SK-N-SH treated with all-trans-retinoic acid at 6 μM for 48 hours (cell line): ENCODE measurements at regions not wholly inside any gene's neighbourhood (a gene's known extent, or its start where the extent isn't known, plus 50 kb on each side); places are given as distances from the start of the nearest gene placed in this dataset.

Experiments used
- ATAC-seq: fragments of 200-7000 bp; cut with Tn5 transposase; 3 replicates; pipeline ENCODE4 v1.9.1; 2020; ENCODE audit warnings: mild to moderate bottlenecking, moderate library complexity
- ARNTL ChIP-seq: fragments of 450-650 bp; formaldehyde crosslinking; IDR thresholded peaks from 2 replicates; pipeline ENCODE4 v1.5.0; 2020; ENCODE audit warnings: low read depth, mild to moderate bottlenecking, moderate library complexity, borderline replicate concordance
- BACH2 ChIP-seq: fragments of 250-450 bp; sonication (Bioruptor Pico); IDR thresholded peaks from 2 replicates; pipeline ENCODE4 v1.9.0; 2021; ENCODE audit warnings: mild to moderate bottlenecking, borderline replicate concordance
- CREB5 ChIP-seq: fragments of 250-450 bp; sonication (Bioruptor Pico); IDR thresholded peaks from 2 replicates; pipeline ENCODE4 v1.5.1; 2020; ENCODE audit warnings: low read depth, mild to moderate bottlenecking, moderate library complexity
- CSDC2 ChIP-seq: fragments of 250-450 bp; sonication (Bioruptor Pico); IDR thresholded peaks from 2 replicates; pipeline ENCODE4 v1.5.0; 2020; ENCODE audit warnings: mild to moderate bottlenecking, moderate library complexity
- CSRNP3 ChIP-seq: fragments of 250-450 bp; sonication (Bioruptor Pico); IDR thresholded peaks from 2 replicates; pipeline ENCODE4 v1.5.1; 2021; ENCODE audit warnings: mild to moderate bottlenecking, moderate library complexity
- ESRRG ChIP-seq: fragments of 250-450 bp; sonication (Bioruptor Pico); IDR thresholded peaks from 2 replicates; pipeline ENCODE4 v1.6.1; 2021; ENCODE audit warnings: mild to moderate bottlenecking
- GLIS3 ChIP-seq: fragments of 250-450 bp; sonication (Bioruptor Pico); IDR thresholded peaks from 2 replicates; pipeline ENCODE4 v1.5.0; 2020; ENCODE audit warnings: mild to moderate bottlenecking, moderate library complexity
- ISL1 ChIP-seq: fragments of 250-450 bp; sonication (Bioruptor Pico); IDR thresholded peaks from 2 replicates; pipeline ENCODE4 v2.1.2; 2022; ENCODE audit warnings: mild to moderate bottlenecking, moderate library complexity
- OSR1 ChIP-seq: fragments of 250-450 bp; sonication (Bioruptor Pico); IDR thresholded peaks from 2 replicates; pipeline ENCODE4 v1.8.0; 2022; ENCODE audit warnings: moderate library complexity, mild to moderate bottlenecking, inconsistent platforms
- PATZ1 ChIP-seq: fragments of 250-450 bp; sonication (Bioruptor Pico); IDR thresholded peaks from 2 replicates; pipeline ENCODE4 v1.8.0; 2020; ENCODE audit warnings: mild to moderate bottlenecking, moderate library complexity, borderline replicate concordance
- POU6F1 ChIP-seq: fragments of 250-450 bp; sonication (Bioruptor Pico); IDR thresholded peaks from 2 replicates; pipeline ENCODE4 v1.8.0; 2021; ENCODE audit warnings: low read depth, mild to moderate bottlenecking, moderate library complexity, borderline replicate concordance
- PPARA ChIP-seq: fragments of 250-450 bp; sonication (Bioruptor Pico); IDR thresholded peaks from 2 replicates; pipeline ENCODE4 v1.5.0; 2020; ENCODE audit warnings: mild to moderate bottlenecking, borderline replicate concordance
- RARB ChIP-seq: fragments of 250-450 bp; sonication (Bioruptor Pico); IDR thresholded peaks from 2 replicates; pipeline ENCODE4 v1.8.0; 2021; ENCODE audit warnings: mild to moderate bottlenecking, moderate library complexity
- SNAI2 ChIP-seq: fragments of 250-450 bp; sonication (Bioruptor Pico); IDR thresholded peaks from 2 replicates; pipeline ENCODE4 v1.5.0; 2020; ENCODE audit warnings: mild to moderate bottlenecking, moderate library complexity
- TCF4 ChIP-seq: fragments of 250-450 bp; sonication (Bioruptor Pico); IDR thresholded peaks from 2 replicates; pipeline ENCODE4 v1.8.0; 2021; ENCODE audit warnings: mild to moderate bottlenecking, moderate library complexity, borderline replicate concordance
- TOX ChIP-seq: fragments of 250-450 bp; sonication (Bioruptor Pico); IDR thresholded peaks from 2 replicates; pipeline ENCODE4 v1.8.0; 2021; ENCODE audit warnings: mild to moderate bottlenecking, moderate library complexity, borderline replicate concordance
- ZC3H10 ChIP-seq: fragments of 250-450 bp; sonication (Bioruptor Pico); IDR thresholded peaks from 2 replicates; pipeline ENCODE4 v1.5.1; 2021; ENCODE audit warnings: mild to moderate bottlenecking, moderate library complexity
- ZFP3 ChIP-seq: fragments of 250-450 bp; sonication (Bioruptor Pico); IDR thresholded peaks from 2 replicates; pipeline ENCODE4 v1.5.0; 2020; ENCODE audit warnings: mild to moderate bottlenecking, moderate library complexity
- ZNF565 ChIP-seq: fragments of 450-650 bp; formaldehyde crosslinking; conservative IDR thresholded peaks from 2 replicates; pipeline ENCODE4 v1.5.0; 2020; ENCODE audit warnings: low read depth, mild to moderate bottlenecking, moderate library complexity
- ZNF70 ChIP-seq: fragments of 450-650 bp; formaldehyde crosslinking; IDR thresholded peaks from 2 replicates; pipeline ENCODE4 v1.5.0; 2020; ENCODE audit warnings: mild to moderate bottlenecking, moderate library complexity
- ZNF8 ChIP-seq: fragments of 450-650 bp; formaldehyde crosslinking; IDR thresholded peaks from 2 replicates; pipeline ENCODE4 v1.5.0; 2020; ENCODE audit warnings: mild to moderate bottlenecking, moderate library complexity

GRCh38 chr3:193933451-193933850 lies 202.5 kb upstream of the HES1 start:
- ATAC-seq = no peak
- TF ChIP-seq CSDC2 (CRISPR knock-in tag) (no peak), CSRNP3 (CRISPR knock-in tag) (no peak), OSR1 (no peak)

- TF ChIP-seq BACH2 (CRISPR knock-in tag) (no peak), SNAI2 (CRISPR knock-in tag) (no peak), ESRRG (no peak), ZC3H10 (CRISPR knock-in tag) (no peak), CSDC2 (CRISPR knock-in tag) (no peak), ISL1 (no peak), CSRNP3 (CRISPR knock-in tag) (no peak)
- no peak for ATAC-seq
These were observed 200.0 kb upstream of the HES1 start for GRCh38 chr3:193935916-193936315.

GRCh38 chr3:193938613-193939012 lies 197.3 kb upstream of the HES1 start:
- no peak for TF ChIP-seq CSRNP3 (CRISPR knock-in tag)
- TF ChIP-seq ZNF565 (CRISPR knock-in tag) = no peak
- TF ChIP-seq ISL1 = no peak
- ATAC-seq = no peak

GRCh38 chr3:193939527-193939926 lies 196.4 kb upstream of the HES1 start:
- TF ChIP-seq SNAI2 (CRISPR knock-in tag) = no peak
- TF ChIP-seq PPARA (CRISPR knock-in tag) = no peak
- no peak for TF ChIP-seq PATZ1
- TF ChIP-seq CSDC2 (CRISPR knock-in tag) = no peak
- no peak for TF ChIP-seq BACH2 (CRISPR knock-in tag)
- no peak for TF ChIP-seq ZFP3 (CRISPR knock-in tag)
- no peak for TF ChIP-seq ZC3H10 (CRISPR knock-in tag)
- no peak for TF ChIP-seq GLIS3
- TF ChIP-seq CSRNP3 (CRISPR knock-in tag) = no peak
- TF ChIP-seq ARNTL (CRISPR knock-in tag) = no peak
- TF ChIP-seq ZNF8 = no peak
- no peak for TF ChIP-seq ESRRG
- TF ChIP-seq TCF4 = no peak
- no peak for TF ChIP-seq ZNF70
- no peak for TF ChIP-seq TOX (CRISPR knock-in tag)
- TF ChIP-seq RARB (CRISPR knock-in tag) = no peak
- no peak for TF ChIP-seq CREB5 (CRISPR knock-in tag)
- TF ChIP-seq POU6F1 (CRISPR knock-in tag) = no peak
- TF ChIP-seq OSR1 = no peak
- ATAC-seq = no peak
